AG09309 (cell line): ENCODE measurements at regions not wholly inside any gene's neighbourhood (a gene's known extent, or its start where the extent isn't known, plus 50 kb on each side); places are given as distances from the start of the nearest gene placed in this dataset.

Source experiments
- DNase-seq: peaks from one replicate; pipeline ENCODE4 v3.0.0-alpha.2; 2010; ENCODE audit warnings: low read depth
- H3K4me3 ChIP-seq: 2 replicates; pipeline ENCODE4 v1.5.1; 2011; ENCODE audit warnings: mild to moderate bottlenecking, low read depth, low read length, moderate library complexity; ENCODE audit not compliant: control insufficient read depth
- TF ChIP-seq, protein P1 (sequence below): IDR thresholded peaks from 2 replicates; pipeline ENCODE4 v1.5.1; 2011; ENCODE audit warnings: mild to moderate bottlenecking, low read depth, low read length, inconsistent platforms; ENCODE audit not compliant: insufficient read depth, control insufficient read depth; ENCODE audit errors: missing control alignments

DNA sequence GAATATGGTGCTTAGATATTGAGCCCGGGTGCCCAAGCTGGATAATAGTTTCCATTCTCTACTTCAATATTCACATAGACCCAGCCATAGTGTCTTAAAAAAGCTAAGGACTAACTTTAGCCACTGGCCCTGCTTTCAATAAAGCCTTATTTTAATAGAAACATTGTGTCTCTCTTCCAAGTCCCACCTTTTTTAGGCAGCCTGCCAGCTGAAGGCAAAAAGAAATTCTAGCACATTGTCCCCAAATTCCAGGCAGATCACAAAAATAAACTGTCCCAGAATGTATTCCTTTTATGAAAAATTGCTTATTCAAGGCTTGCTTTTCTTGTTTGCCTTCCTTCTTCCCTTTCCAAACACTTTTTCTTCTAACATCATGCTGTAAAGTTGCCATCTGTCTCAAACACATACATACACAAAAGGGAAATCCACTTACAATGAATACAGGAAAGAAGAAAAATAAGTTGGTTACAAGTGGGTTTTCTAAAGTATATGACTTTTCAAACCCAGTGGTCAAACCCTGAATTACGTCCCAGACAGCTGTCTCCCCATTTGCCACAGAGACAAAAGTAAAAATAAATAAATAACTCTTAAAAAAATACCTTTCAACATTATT, 778.5 kb downstream of the BCL11A start:
- TF ChIP-seq, protein P1, sequence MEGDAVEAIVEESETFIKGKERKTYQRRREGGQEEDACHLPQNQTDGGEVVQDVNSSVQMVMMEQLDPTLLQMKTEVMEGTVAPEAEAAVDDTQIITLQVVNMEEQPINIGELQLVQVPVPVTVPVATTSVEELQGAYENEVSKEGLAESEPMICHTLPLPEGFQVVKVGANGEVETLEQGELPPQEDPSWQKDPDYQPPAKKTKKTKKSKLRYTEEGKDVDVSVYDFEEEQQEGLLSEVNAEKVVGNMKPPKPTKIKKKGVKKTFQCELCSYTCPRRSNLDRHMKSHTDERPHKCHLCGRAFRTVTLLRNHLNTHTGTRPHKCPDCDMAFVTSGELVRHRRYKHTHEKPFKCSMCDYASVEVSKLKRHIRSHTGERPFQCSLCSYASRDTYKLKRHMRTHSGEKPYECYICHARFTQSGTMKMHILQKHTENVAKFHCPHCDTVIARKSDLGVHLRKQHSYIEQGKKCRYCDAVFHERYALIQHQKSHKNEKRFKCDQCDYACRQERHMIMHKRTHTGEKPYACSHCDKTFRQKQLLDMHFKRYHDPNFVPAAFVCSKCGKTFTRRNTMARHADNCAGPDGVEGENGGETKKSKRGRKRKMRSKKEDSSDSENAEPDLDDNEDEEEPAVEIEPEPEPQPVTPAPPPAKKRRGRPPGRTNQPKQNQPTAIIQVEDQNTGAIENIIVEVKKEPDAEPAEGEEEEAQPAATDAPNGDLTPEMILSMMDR: no peak
- H3K4me3 ChIP-seq: no peak overlapping the region
- DNase-seq: no peak

DNA sequence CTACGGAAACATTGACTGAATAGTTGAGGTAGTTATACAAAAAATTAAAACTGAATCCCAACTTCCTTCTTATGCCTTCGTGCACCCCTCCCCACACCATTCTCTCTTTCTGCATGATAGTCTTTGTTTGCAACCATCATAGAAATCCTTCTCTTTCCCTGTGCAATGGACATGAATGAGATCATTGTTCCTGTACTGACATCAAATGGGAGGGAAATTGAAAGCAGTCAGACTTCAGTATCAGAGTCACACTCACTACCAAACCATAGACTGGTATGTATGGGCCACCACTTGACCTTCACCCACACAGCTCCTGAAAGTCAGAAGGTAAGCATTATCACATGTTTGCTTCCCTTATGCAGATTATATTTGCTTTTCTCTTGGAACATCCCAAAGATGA, 782.8 kb downstream of the BCL11A start:
- H3K4me3 ChIP-seq: no peak overlapping the region
- TF ChIP-seq, protein P1: no peak
- no peak for DNase-seq

DNA sequence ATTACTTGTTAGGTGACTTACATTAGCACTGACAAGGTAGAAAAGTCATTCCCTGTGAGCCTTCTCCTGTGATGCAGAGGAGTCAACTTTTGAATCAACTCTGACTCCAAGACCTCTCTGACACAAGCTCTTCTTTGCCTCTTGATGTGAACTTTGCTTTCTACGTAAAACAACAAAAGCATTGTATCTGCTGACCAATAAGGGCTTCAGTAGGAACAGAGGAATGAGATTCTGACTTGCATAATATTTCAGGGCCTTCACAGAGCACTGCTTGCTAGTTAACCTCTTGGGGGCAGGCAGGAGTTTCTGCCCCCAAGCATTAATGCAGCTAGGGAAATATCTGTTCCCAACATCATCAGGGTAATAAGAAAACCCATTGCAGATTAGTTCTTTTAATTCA, 791.5 kb downstream of the BCL11A start:
- DNase-seq: no peak
- TF ChIP-seq, protein P1: no peak
- H3K4me3 ChIP-seq: no peak overlapping the region

DNA sequence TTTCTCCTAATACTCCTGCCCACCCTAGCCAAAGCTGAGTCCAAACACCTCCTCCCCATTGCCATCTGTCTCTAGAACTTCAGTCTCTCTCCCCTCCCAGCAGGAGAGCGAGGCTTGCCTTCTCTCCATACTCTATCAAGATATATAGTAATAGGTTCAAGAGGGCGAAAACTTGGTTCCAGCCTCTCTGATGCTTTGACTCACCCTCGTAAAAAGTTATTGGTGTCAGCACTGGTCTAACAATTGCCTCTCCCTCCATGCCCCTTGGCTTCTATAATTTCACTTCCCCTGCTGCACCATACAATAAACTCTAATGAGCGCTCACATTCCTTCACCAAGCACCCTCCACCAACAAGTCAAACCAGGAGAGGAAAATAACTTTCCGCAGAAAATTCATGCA, 797.3 kb downstream of the BCL11A start:
- DNase-seq: no peak
- no peak overlapping the region for H3K4me3 ChIP-seq

DNA sequence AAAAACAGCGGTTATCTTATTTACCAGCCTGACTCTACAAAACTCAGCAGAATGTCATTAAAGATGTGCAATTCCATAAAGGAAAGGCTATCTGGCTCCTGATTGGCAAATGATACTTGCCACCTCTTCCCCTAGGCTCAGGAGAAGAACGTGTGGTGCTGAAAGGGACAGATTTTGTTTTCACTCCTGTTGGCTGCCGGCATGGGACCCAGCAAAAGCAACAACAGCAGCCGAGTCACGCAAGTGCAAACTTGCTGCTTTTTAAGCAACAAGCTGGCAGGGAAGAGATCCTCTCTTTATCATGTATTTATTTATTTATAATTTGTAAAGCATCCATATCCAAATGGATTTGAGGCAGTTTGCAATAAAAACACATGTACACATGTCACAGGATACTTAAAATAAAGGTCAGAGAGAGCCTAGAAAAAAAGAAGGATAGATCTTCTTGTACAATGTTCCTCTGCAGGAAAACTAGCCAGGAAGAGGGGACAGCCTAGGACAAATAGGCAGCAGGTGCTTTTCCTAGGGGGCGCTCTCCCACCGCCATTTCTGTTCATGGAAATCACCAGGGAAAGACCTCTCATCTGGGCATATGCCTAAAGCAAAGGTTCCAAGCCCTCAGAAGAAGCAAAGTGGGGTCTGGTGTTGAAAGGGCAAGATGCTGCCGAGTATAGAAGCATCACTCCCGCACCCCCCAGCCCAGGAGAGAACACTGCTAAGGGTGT, 799.3 kb downstream of the BCL11A start:
- TF ChIP-seq, protein P1: no peak

More for the DNA sequence above, 797.3 kb downstream of the BCL11A start:
- TF ChIP-seq, protein P1: no peak

DNA sequence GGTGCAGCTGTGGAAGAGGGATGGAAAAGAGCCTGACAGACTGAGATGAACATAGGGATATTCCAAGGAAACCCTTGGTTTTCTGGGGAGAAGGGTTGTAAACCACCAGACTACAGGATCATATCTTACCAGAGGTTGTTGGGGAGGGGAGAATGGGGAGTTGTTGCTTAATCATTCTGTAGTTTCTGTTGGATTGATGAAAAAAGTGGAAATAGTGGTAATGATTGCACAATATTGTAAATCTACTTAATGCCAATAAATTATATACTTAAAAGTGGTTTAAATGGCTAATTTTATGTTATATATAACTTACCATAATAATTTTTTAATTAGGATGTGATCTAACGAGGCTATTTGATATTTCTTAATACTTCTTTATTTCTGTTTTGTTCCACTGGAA, 800.9 kb downstream of the BCL11A start:
- TF ChIP-seq, protein P1: no peak
- no peak for DNase-seq
- H3K4me3 ChIP-seq: no peak overlapping the region

More for the DNA sequence above, 799.3 kb downstream of the BCL11A start:
- no peak overlapping the region for H3K4me3 ChIP-seq
- no peak for DNase-seq
